GM12878 (cell line): ENCODE measurements at regions not wholly inside any gene's neighbourhood (a gene's known extent, or its start where the extent isn't known, plus 50 kb on each side); places are given as distances from the start of the nearest gene placed in this dataset.

Source experiments
- ATAC-seq: fragments of 200-7000 bp; cut with Tn5 transposase; 3 replicates; pipeline ENCODE4 v1.9.1; 2020; ENCODE audit warnings: mild to moderate bottlenecking, moderate library complexity
- BruUV-seq: library from RNA; stranded (reverse); fragments of 400-500 nt; replicated peaks from 2 replicates; lab custom pipeline; 2021; lab: Mats Ljungman, UMichigan
- CTCF ChIA-PET: fragments of 300-600 bp; sonication (Branson Sonifier 250); formaldehyde crosslinking; extraction: SDS; loops from one replicate; lab custom pipeline; 2021; ENCODE audit warnings: inconsistent platforms; lab: Yijun Ruan, JAX
- POLR2A ChIA-PET: fragments of 350-600 bp; formaldehyde crosslinking; extraction: SDS; loops from one replicate; lab custom pipeline; 2021; ENCODE audit warnings: inconsistent platforms; lab: Charles Lee
- RAD21 ChIA-PET: fragments of 300-600 bp; sonication (Branson Sonifier 250); formaldehyde crosslinking; loops from one replicate; lab custom pipeline; 2023; ENCODE audit warnings: antibody characterized with exemption; ENCODE audit not compliant: unreplicated experiment; lab: Charles Lee
- SMC1A ChIA-PET: fragments of 300-600 bp; sonication (Branson Sonifier 250); formaldehyde crosslinking; loops from one replicate; lab custom pipeline; 2023; ENCODE audit not compliant: unreplicated experiment, uncharacterized antibody; lab: Charles Lee
- DNase-seq: peaks from one replicate; pipeline ENCODE4 v3.0.0-alpha.2; 2011; ENCODE audit warnings: low read depth, low spot score
- FAIRE-seq: peaks from 3 replicates; lab custom pipeline; 2011; peaks lifted over from hg19 to GRCh38; lab: Jason Lieb, UNC
- H2AFZ ChIP-seq: 2 replicates; pipeline ENCODE4 v1.6.0; 2011; ENCODE audit warnings: low read depth, low read length, control low read depth; ENCODE audit not compliant: control insufficient read depth
- H3K27ac ChIP-seq: 2 replicates; pipeline ENCODE4 v1.5.1; 2011; ENCODE audit warnings: control low read depth; ENCODE audit not compliant: control insufficient read depth, insufficient read depth
- H3K27me3 ChIP-seq, 2 experiments: replicated peaks in 1 of 2; 2 replicates each; pipeline versions ENCODE4 v1.6.0 to v1.6.1; 2011; ENCODE audit warnings: low read length in 1 of 2; ENCODE audit not compliant: control insufficient read depth in 2 of 2, insufficient read depth in 2 of 2
- H3K36me3 ChIP-seq, 2 experiments: 2 replicates each; pipeline ENCODE4 v1.5.1; 2011; ENCODE audit warnings: low read length in 1 of 2; ENCODE audit not compliant: control insufficient read depth in 2 of 2, insufficient read depth in 2 of 2
- H3K4me1 ChIP-seq: 2 replicates; pipeline ENCODE4 v1.6.1; 2011; ENCODE audit warnings: mild to moderate bottlenecking, low read length, moderate library complexity, mixed read lengths; ENCODE audit not compliant: control insufficient read depth, insufficient read depth
- H3K4me2 ChIP-seq: 2 replicates; pipeline ENCODE4 v1.6.0; 2011; ENCODE audit warnings: control low read depth; ENCODE audit not compliant: control insufficient read depth, insufficient read depth
- H3K4me3 ChIP-seq: fragments of 200-600 bp; sonication (generic); 2 replicates; pipeline ENCODE4 v1.5.1; 2016
- H3K79me2 ChIP-seq: 2 replicates; pipeline ENCODE4 v1.6.0; 2011; ENCODE audit warnings: low read length; ENCODE audit not compliant: control insufficient read depth, insufficient read depth
- H3K9ac ChIP-seq: 2 replicates; pipeline ENCODE4 v1.8.0; 2011; ENCODE audit warnings: low read length, control low read depth, mixed read lengths; ENCODE audit not compliant: control insufficient read depth, insufficient read depth
- H3K9me3 ChIP-seq: replicated peaks from 3 replicates; pipeline ENCODE4 v1.5.1; 2011; ENCODE audit warnings: mild to moderate bottlenecking, low read length; ENCODE audit not compliant: control insufficient read depth, insufficient read depth
- H4K20me1 ChIP-seq: 2 replicates; pipeline ENCODE4 v1.6.0; 2011; ENCODE audit not compliant: control insufficient read depth, insufficient read depth
- BCL3 ChIP-seq: IDR thresholded peaks from 2 replicates; pipeline ENCODE4 v1.6.1; 2011; ENCODE audit warnings: borderline replicate concordance, low read depth, mild to moderate bottlenecking, moderate library complexity, low read length; ENCODE audit not compliant: insufficient read depth, poor library complexity, severe bottlenecking
- BCLAF1 ChIP-seq: fragments of 450-650 bp; IDR thresholded peaks from 2 replicates; pipeline ENCODE4 v1.6.1; 2017; ENCODE audit warnings: antibody characterized with exemption, mild to moderate bottlenecking, moderate library complexity
- EGR1 ChIP-seq, 2 experiments: IDR thresholded peaks; 1 replicate in 1 of 2; 2 replicates in 1 of 2; pipeline ENCODE4 v1.6.1; 2011 to 2012; ENCODE audit warnings: low read depth in 2 of 2, low read length in 2 of 2, borderline replicate concordance in 1 of 2, mild to moderate bottlenecking in 1 of 2, moderate library complexity in 1 of 2
- HSF1 ChIP-seq: fragments of 150-350 bp; IDR thresholded peaks from 2 replicates; pipeline ENCODE4 v1.6.1; 2014; ENCODE audit warnings: mild to moderate bottlenecking, low read depth, low read length
- MXI1 ChIP-seq: fragments of 150-350 bp; IDR thresholded peaks from 2 replicates; pipeline ENCODE4 v1.6.1; 2011; ENCODE audit warnings: low read depth, mild to moderate bottlenecking, inconsistent platforms, low read length, improper control_type of control experiment
- POLR2A ChIP-seq: IDR thresholded peaks from 2 replicates; pipeline ENCODE4 v1.6.1; 2011; ENCODE audit warnings: low read depth, mild to moderate bottlenecking, low read length
- SKIL ChIP-seq: fragments of 450-650 bp; IDR thresholded peaks from 2 replicates; pipeline ENCODE4 v1.6.1; 2017; ENCODE audit warnings: mild to moderate bottlenecking, low read depth, inconsistent platforms; ENCODE audit not compliant: poor library complexity, severe bottlenecking
- SMARCA5 ChIP-seq: fragments of 450-650 bp; IDR thresholded peaks from 2 replicates; pipeline ENCODE4 v1.6.1; 2017; ENCODE audit warnings: mild to moderate bottlenecking
- TAF1 ChIP-seq: IDR thresholded peaks from 2 replicates; pipeline ENCODE4 v1.6.1; 2011; ENCODE audit warnings: mild to moderate bottlenecking, low read depth, low read length, borderline replicate concordance
- TCF7 ChIP-seq: IDR thresholded peaks from 2 replicates; pipeline ENCODE4 v1.6.1; 2014; ENCODE audit warnings: antibody characterized with exemption, borderline replicate concordance
- WGBS: methylation state at CpG from one replicate; pipeline ENCODE4 v1.1.6; 2016; ENCODE audit warnings: low lambda C conversion rate; ENCODE audit not compliant: insufficient replicate concordance, insufficient coverage; ENCODE audit errors: missing lambda C conversion rate; 5-methylcytosine and 5-hydroxymethylcytosine counted together
- in situ Hi-C: fragments of 300-500 bp; cut with MboI; formaldehyde crosslinking; loops from 9 replicates; pipeline ENCODE4 v1.14.3; 2018; ENCODE audit warnings: mixed read lengths
- intact Hi-C: fragments of 100-400 bp; cut with micrococcal nuclease; formaldehyde crosslinking; loops from one replicate; pipeline ENCODE4 v1.14.2; 2022; ENCODE audit not compliant: unreplicated experiment

GRCh38 chr5:12655675-12656074 is 751.4 kb upstream of the CTNND2 start:
- no peak overlapping the region for H3K4me2 ChIP-seq
- BruUV-seq: no TSS peak
- CTCF ChIA-PET: no interaction called here
- intact Hi-C loops: no loop called here
- H3K9ac ChIP-seq: no peak overlapping the region
- no peak for FAIRE-seq
- POLR2A ChIA-PET: no interaction called here
- H3K4me3 ChIP-seq: no peak overlapping the region
- in situ Hi-C loops: no loop called here
- H3K9me3 ChIP-seq: no peaks in the 10 kb centered on the region
- no peak overlapping the region for H2AFZ ChIP-seq
- RAD21 ChIA-PET: no interaction called here
- no peak for ATAC-seq
- H3K27me3 ChIP-seq: no peaks in the 10 kb centered on the region
- TF ChIP-seq TCF7 (no peak), SMARCA5 (no peak), EGR1 (IDR thresholded peaks at IDR 0.05; ENCODE audit: borderline replicate concordance in 1 of 2, low read depth in 2 of 2, low read length in 2 of 2) (no peak), TAF1 (no peak)
- WGBS: 4% methylated on average over 3 of the region's 3 CpGs
- H3K4me1 ChIP-seq: no peaks in the 10 kb centered on the region
- no peaks in the 10 kb centered on the region for H3K36me3 ChIP-seq
- H4K20me1 ChIP-seq: no peaks in the 10 kb centered on the region
- H3K27ac ChIP-seq: no peak overlapping the region
- SMC1A ChIA-PET: no interaction called here
- DNase-seq: no peak
- H3K79me2 ChIP-seq: no peaks in the 10 kb centered on the region

- Histone ChIP-seq H3K4me1 (no peaks in the 10 kb centered on the region), H3K27me3 (no peaks in the 10 kb centered on the region), H3K9ac (no peak overlapping the region), H3K79me2 (no peaks in the 10 kb centered on the region), H2AFZ (no peak overlapping the region), H3K27ac (no peak overlapping the region), H3K4me3 (no peak overlapping the region), H3K36me3 (no peaks in the 10 kb centered on the region), H4K20me1 (no peaks in the 10 kb centered on the region), H3K9me3 (no peaks in the 10 kb centered on the region), H3K4me2 (no peak overlapping the region)
- CTCF ChIA-PET: no interaction called here
- RAD21 ChIA-PET: no interaction called here
- 29% methylated on average over 4 of the region's 4 CpGs for WGBS
- no peak for FAIRE-seq
- POLR2A ChIA-PET: no interaction called here
- no peak for DNase-seq
- SMC1A ChIA-PET: no interaction called here
- in situ Hi-C loops: no loop called here
- no peak for ATAC-seq
- intact Hi-C loops: no loop called here
- BruUV-seq: no TSS peak
- TF ChIP-seq SKIL (no peak), BCLAF1 (no peak), POLR2A (no peak), HSF1 (no peak), BCL3 (no peak), MXI1 (no peak)
These were observed 748.0 kb upstream of the CTNND2 start for GRCh38 chr5:12652201-12652600.
